Lower leg skin (tissue), 4 donors: ENCODE measurements at regions not wholly inside any gene's neighbourhood (a gene's known extent, or its start where the extent isn't known, plus 50 kb on each side); places are given as distances from the start of the nearest gene placed in this dataset.

Experiments
- DNase-seq, 2 donors: peaks; one replicate each; pipeline ENCODE4 v3.0.0-alpha.2; 2019; ENCODE audit warnings: low spot score in 2 of 2
- H3K4me3 ChIP-seq: fragments of 200-600 bp; sonication (generic); 2 replicates; pipeline ENCODE4 v1.5.1; 2017; ENCODE audit warnings: mild to moderate bottlenecking, low read depth; ENCODE audit not compliant: poor library complexity, severe bottlenecking
- CTCF ChIP-seq, 3 donors: fragments of 450-650 bp; IDR thresholded peaks; one replicate each; pipeline ENCODE4 v1.5.1; 2016; ENCODE audit warnings: antibody characterized with exemption in 3 of 3, mild to moderate bottlenecking in 3 of 3, moderate library complexity in 2 of 3
- POLR2A ChIP-seq, 2 donors: fragments of 450-650 bp; IDR thresholded peaks; one replicate each; pipeline ENCODE4 v1.6.1; 2016 to 2017; ENCODE audit warnings: antibody characterized with exemption in 2 of 2, mild to moderate bottlenecking in 1 of 2, moderate library complexity in 1 of 2
- WGBS, 2 donors: methylation state at CpG; one replicate each; pipeline ENCODE4 v1.1.5; 2018; 5-methylcytosine and 5-hydroxymethylcytosine counted together
- intact Hi-C: fragments of 100-400 bp; cut with DNase I; formaldehyde crosslinking; loops from one replicate; pipeline ENCODE4 v1.15.0; 2023; ENCODE audit warnings: low total_unique reads

GRCh38 chr2:138962686-138963085 is 182.5 kb upstream of the NXPH2 start:
- DNase-seq: no peak
- intact Hi-C loops: no loop called here
- no peak overlapping the region for H3K4me3 ChIP-seq
- TF ChIP-seq POLR2A (IDR thresholded peaks at IDR 0.05) (no peak), CTCF (IDR thresholded peaks at IDR 0.05) (no peak)
- 52 to 65% methylated on average over 5 of the region's 5 CpGs for WGBS, 2 donors

GRCh38 chr2:138960191-138960590 is 180.0 kb upstream of the NXPH2 start:
- no peak overlapping the region for H3K4me3 ChIP-seq
- DNase-seq: no peak
- intact Hi-C loops: no loop called here
- no peak for TF ChIP-seq CTCF (IDR thresholded peaks at IDR 0.05)
- TF ChIP-seq POLR2A (IDR thresholded peaks at IDR 0.05): no peak
- 60% methylated on average over 4 of the region's 4 CpGs for WGBS, 2 donors

GRCh38 chr2:138959031-138959430 is 178.8 kb upstream of the NXPH2 start:
- no peak overlapping the region for H3K4me3 ChIP-seq
- no peak for DNase-seq
- no peak for TF ChIP-seq CTCF (IDR thresholded peaks at IDR 0.05)
- TF ChIP-seq POLR2A (IDR thresholded peaks at IDR 0.05): no peak
- WGBS, 2 donors: 92 to 95% methylated on average over 2 of the region's 2 CpGs
- intact Hi-C loops: no loop called here

DNA sequence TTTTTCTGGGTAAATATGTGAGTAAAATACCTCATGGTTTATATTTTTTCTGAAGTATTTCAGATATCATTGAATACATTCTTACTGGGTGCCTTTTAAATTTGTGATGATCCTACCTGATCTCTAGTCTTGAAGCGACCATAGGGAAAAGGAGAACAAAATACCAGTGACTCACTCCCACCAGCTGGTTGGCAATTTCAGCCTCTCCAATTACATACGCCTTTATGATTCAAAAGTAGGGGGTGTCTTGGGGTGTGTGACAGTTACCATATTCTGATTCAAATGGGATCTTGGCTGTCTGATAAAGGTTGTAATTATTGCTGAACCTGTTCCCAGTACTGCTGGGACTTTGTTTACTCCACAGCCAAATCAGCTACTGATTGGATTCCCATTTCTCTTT is 175.9 kb upstream of the NXPH2 start:
- TF ChIP-seq CTCF (IDR thresholded peaks at IDR 0.05) (no peak), POLR2A (IDR thresholded peaks at IDR 0.05) (no peak)
- WGBS, 2 donors: 41 to 46% methylated on average over 2 of the region's 2 CpGs
- DNase-seq: no peak
- intact Hi-C loops: no loop called here
- no peak overlapping the region for H3K4me3 ChIP-seq

DNA sequence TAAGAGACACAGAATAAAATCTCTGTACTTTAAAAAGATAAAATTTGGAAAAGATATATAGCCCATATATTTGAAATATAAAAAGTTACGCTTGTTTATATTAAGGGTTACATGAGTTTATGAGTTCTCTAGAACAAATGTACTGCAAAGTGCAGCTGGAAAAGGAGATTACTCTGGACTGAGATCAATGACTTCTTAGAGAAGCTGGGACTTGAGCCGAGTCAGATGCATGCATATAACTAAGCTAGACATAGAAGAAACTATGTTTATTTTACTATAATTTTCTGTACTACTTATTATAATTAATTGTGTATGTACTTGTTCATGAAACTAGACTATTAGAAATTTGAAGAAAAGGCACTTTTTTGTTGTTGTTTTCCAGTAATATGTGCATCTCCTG is 170.3 kb upstream of the NXPH2 start:
- intact Hi-C loops: no loop called here
- no peak for DNase-seq
- no peak overlapping the region for H3K4me3 ChIP-seq
- WGBS, 2 donors: 88 to 96% methylated on average over 2 of the region's 2 CpGs
- no peak for TF ChIP-seq CTCF (IDR thresholded peaks at IDR 0.05)
- TF ChIP-seq POLR2A (IDR thresholded peaks at IDR 0.05): no peak

GRCh38 chr2:138949517-138949916 is 169.3 kb upstream of the NXPH2 start:
- intact Hi-C loops: no loop called here
- no peak for TF ChIP-seq CTCF (IDR thresholded peaks at IDR 0.05)
- no peak for TF ChIP-seq POLR2A (IDR thresholded peaks at IDR 0.05)
- no peak for DNase-seq
- no peak overlapping the region for H3K4me3 ChIP-seq
- 60 to 69% methylated on average over 3 of the region's 3 CpGs for WGBS, 2 donors
